ENCODE measurements at regions not wholly inside any gene's neighbourhood (a gene's known extent, or its start where the extent isn't known, plus 50 kb on each side); places are given as distances from the start of the nearest gene placed in this dataset.

- H3K4me2 ChIP-seq: no peak overlapping the region
- ChIA-PET POLR2A (no interaction called here), CTCF (interaction anchor here (0.7 kb wide), 1 partner anchor 419 kb away, joined by 3 read pairs; no protein-coding TSS in a partner anchor)
- H3K9me3 ChIP-seq: no peaks in the 10 kb centered on the region
- TF ChIP-seq EP300 (IDR thresholded peaks at IDR 0.05; ENCODE audit: borderline replicate concordance in 1 of 2, low read depth in 1 of 2, low read length in 1 of 2) (no peak), MXI1 (IDR thresholded peaks at IDR 0.05; ENCODE audit: low read depth, low read length) (no peak)
- WGBS (ENCODE audit: low lambda C conversion rate): 63% methylated on average over 2 of the region's 2 CpGs
- no peak overlapping the region for H3K4me3 ChIP-seq (ENCODE audit: low read depth in 2 of 2, low read length in 1 of 2)
- H2AFZ ChIP-seq (ENCODE audit: low read depth): no peak overlapping the region
- H3F3A ChIP-seq (replicated peaks; ENCODE audit: insufficient read depth): no peaks in the 10 kb centered on the region
- DNase-seq: no peak
- H3K27me3 ChIP-seq (ENCODE audit: insufficient read depth): no peaks in the 10 kb centered on the region
- no peaks in the 10 kb centered on the region for H3K79me2 ChIP-seq (ENCODE audit: insufficient read depth)
- no peaks in the 10 kb centered on the region for H3K36me3 ChIP-seq (replicated peaks in 1 of 2; ENCODE audit: control insufficient read depth in 1 of 2, insufficient read depth in 2 of 2, low read length in 1 of 2)
- no peaks in the 10 kb centered on the region for H4K20me1 ChIP-seq (ENCODE audit: insufficient read depth)
- no peak overlapping the region for H3K9ac ChIP-seq
- H3K4me1 ChIP-seq (ENCODE audit: control insufficient read depth in 1 of 2, insufficient read depth in 2 of 2, low read depth in 1 of 2, low read length in 1 of 2): peaks cover 0 to 2% of the 10 kb centered on the region in 2 experiments; a peak in 1 of 4 replicates
- H3K9me2 ChIP-seq: no peaks in the 10 kb centered on the region
- no peak overlapping the region for H3K27ac ChIP-seq (ENCODE audit: low read depth in 2 of 2, low read length in 1 of 2)
Measured at GRCh38 chr4:102402223-102402622, 56.9 kb upstream of the SLC39A8 start.

GRCh38 chr4:102403116-102403515 is 57.8 kb upstream of the SLC39A8 start:
- Histone ChIP-seq H4K20me1 (ENCODE audit: insufficient read depth) (no peaks in the 10 kb centered on the region), H3K27me3 (ENCODE audit: insufficient read depth) (no peaks in the 10 kb centered on the region), H3K36me3 (replicated peaks in 1 of 2; ENCODE audit: control insufficient read depth in 1 of 2, insufficient read depth in 2 of 2, low read length in 1 of 2) (no peaks in the 10 kb centered on the region), H3K9me3 (no peaks in the 10 kb centered on the region), H3K4me1 (ENCODE audit: control insufficient read depth in 1 of 2, insufficient read depth in 2 of 2, low read depth in 1 of 2, low read length in 1 of 2) (peaks cover 0 to 2% of the 10 kb centered on the region in 2 experiments; a peak in 1 of 4 replicates), H3K27ac (ENCODE audit: low read depth in 2 of 2, low read length in 1 of 2) (no peak overlapping the region), H3K9ac (no peak overlapping the region), H3K79me2 (ENCODE audit: insufficient read depth) (no peaks in the 10 kb centered on the region), H2AFZ (ENCODE audit: low read depth) (no peak overlapping the region), H3K4me3 (ENCODE audit: low read depth in 2 of 2, low read length in 1 of 2) (no peak overlapping the region), H3K9me2 (no peaks in the 10 kb centered on the region), H3K4me2 (no peak overlapping the region), H3F3A (replicated peaks; ENCODE audit: insufficient read depth) (no peaks in the 10 kb centered on the region)
- ChIA-PET POLR2A (no interaction called here), CTCF (no interaction called here)
- no peak for DNase-seq
- no peak for TF ChIP-seq NFIC (IDR thresholded peaks at IDR 0.05; ENCODE audit: borderline replicate concordance)
- TF ChIP-seq TCF12 (IDR thresholded peaks at IDR 0.05): no peak
- TF ChIP-seq ELF1 (IDR thresholded peaks at IDR 0.05): no peak
- TF ChIP-seq RAD21 (IDR thresholded peaks at IDR 0.05; ENCODE audit: low read length): no peak
- no peak for TF ChIP-seq ZBTB33 (IDR thresholded peaks at IDR 0.05; ENCODE audit: borderline replicate concordance, low read depth)
- no peak for TF ChIP-seq YY1 (IDR thresholded peaks at IDR 0.05; ENCODE audit: low read depth)
- TF ChIP-seq RFX5 (IDR thresholded peaks at IDR 0.05; ENCODE audit: low read length): no peak
- no peak for TF ChIP-seq GATA2 (CRISPR knock-in tag; IDR thresholded peaks at IDR 0.05)
- no peak for TF ChIP-seq USF2 (IDR thresholded peaks at IDR 0.05; ENCODE audit: borderline replicate concordance, low read depth, low read length)
- no peak for TF ChIP-seq TEAD4 (IDR thresholded peaks at IDR 0.05; ENCODE audit: borderline replicate concordance, insufficient read depth)
- no peak for TF ChIP-seq TAF1 (IDR thresholded peaks at IDR 0.05; ENCODE audit: borderline replicate concordance, low read depth, low read length)
- TF ChIP-seq FOSL2 (IDR thresholded peaks at IDR 0.05; ENCODE audit: borderline replicate concordance, low read depth): no peak
- no peak for TF ChIP-seq PBX3 (IDR thresholded peaks at IDR 0.05)
- TF ChIP-seq MEF2A (IDR thresholded peaks at IDR 0.05; ENCODE audit: borderline replicate concordance, low read depth): no peak
- TF ChIP-seq RXRA (IDR thresholded peaks at IDR 0.05; ENCODE audit: borderline replicate concordance, low read depth): no peak
- no peak for TF ChIP-seq FOXJ3 (CRISPR knock-in tag; IDR thresholded peaks at IDR 0.05)
- 65% methylated on average over 3 of the region's 3 CpGs for WGBS (ENCODE audit: low lambda C conversion rate)

Measured in SK-N-SH (cell line).